Epithelial cell of esophagus (primary cell): ENCODE measurements at regions not wholly inside any gene's neighbourhood (a gene's known extent, or its start where the extent isn't known, plus 50 kb on each side); places are given as distances from the start of the nearest gene placed in this dataset.

Source experiments
- DNase-seq: peaks from one replicate; pipeline ENCODE4 v3.0.0; 2010; ENCODE audit warnings: low read depth
- H3K4me3 ChIP-seq: 2 replicates; pipeline ENCODE4 v1.5.1; 2011; ENCODE audit warnings: mild to moderate bottlenecking, low read length, control low read depth
- TF ChIP-seq, protein P1 (sequence below): IDR thresholded peaks from 2 replicates; pipeline ENCODE4 v1.5.1; 2011; ENCODE audit warnings: low read depth, mild to moderate bottlenecking, low read length, control low read depth, inconsistent platforms; ENCODE audit not compliant: insufficient read depth; ENCODE audit errors: missing control alignments

GRCh38 chr14:55965851-55966250, 152.4 kb upstream of the PELI2 start:
- TF ChIP-seq, protein P1, sequence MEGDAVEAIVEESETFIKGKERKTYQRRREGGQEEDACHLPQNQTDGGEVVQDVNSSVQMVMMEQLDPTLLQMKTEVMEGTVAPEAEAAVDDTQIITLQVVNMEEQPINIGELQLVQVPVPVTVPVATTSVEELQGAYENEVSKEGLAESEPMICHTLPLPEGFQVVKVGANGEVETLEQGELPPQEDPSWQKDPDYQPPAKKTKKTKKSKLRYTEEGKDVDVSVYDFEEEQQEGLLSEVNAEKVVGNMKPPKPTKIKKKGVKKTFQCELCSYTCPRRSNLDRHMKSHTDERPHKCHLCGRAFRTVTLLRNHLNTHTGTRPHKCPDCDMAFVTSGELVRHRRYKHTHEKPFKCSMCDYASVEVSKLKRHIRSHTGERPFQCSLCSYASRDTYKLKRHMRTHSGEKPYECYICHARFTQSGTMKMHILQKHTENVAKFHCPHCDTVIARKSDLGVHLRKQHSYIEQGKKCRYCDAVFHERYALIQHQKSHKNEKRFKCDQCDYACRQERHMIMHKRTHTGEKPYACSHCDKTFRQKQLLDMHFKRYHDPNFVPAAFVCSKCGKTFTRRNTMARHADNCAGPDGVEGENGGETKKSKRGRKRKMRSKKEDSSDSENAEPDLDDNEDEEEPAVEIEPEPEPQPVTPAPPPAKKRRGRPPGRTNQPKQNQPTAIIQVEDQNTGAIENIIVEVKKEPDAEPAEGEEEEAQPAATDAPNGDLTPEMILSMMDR, result no peak
- H3K4me3 ChIP-seq, result no peak overlapping the region
- DNase-seq, result no peak

- no peak overlapping the region for H3K4me3 ChIP-seq
- DNase-seq, result no peak
- TF ChIP-seq, protein P1, result no peak
Observed at GRCh38 chr14:55968741-55969140, 149.5 kb upstream of the PELI2 start.

DNA sequence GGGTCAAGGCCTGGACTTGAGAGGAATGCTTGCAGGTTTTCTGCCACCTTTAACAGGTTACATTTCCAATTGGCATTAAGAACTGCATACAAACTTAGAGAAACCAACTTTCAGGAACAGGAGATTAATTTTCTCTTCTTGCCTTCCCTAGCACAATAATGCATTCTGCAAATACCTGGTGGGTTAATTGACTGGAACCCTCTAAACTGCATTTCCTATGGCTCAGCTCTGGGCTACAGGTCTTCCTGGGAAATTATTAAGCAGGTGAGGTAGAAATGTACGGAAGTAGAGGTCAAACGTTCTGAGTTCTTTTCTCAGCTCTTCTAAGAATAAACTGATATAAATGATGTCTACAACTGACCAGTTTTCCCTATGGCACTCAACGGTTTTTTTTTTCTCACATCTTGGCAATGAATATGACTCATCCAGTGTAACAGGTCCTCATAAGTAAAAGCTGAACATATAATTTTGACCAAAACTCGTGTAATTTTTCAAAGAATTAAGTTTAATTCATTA, 144.9 kb upstream of the PELI2 start:
- DNase-seq, result no peak
- no peak overlapping the region for H3K4me3 ChIP-seq
- TF ChIP-seq, protein P1, result no peak

- no peak overlapping the region for H3K4me3 ChIP-seq
- TF ChIP-seq, protein P1, result no peak
- no peak for DNase-seq
Observed at GRCh38 chr14:55973911-55974630, 144.1 kb upstream of the PELI2 start.

DNA sequence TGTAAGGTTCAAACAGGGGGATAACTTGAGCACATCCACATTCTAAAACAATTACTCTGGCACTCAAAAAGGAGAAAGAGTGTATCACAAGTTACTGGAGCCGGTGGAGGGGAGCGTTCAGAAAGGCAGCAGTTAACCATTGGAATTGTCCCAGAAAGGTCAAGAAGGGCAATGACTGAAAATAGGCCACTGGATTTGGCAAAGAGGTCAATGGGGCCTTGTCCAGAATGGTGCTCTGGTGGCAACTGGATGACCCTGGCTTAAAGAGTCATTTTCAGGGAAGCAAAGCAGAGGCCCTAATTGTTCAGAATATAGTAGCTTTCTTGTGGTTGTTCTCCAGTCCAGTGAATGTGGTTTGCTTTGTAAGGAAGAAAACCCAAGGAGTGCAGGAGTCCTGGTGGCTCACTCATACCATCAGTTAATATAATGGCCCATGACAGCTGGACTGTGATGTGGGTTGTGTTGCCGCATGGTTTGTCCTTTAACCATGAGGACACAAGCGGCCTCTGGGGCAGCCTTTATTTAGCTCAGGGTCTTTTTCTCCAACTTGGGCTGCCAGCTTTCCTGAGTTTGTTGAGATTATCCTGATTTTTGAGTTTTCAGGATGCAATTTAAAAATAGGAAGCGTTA, 142.8 kb upstream of the PELI2 start:
- TF ChIP-seq, protein P1, result no peak
- DNase-seq, result no peak
- H3K4me3 ChIP-seq, result no peak overlapping the region

- no peak for DNase-seq
- TF ChIP-seq, protein P1, result no peak
- no peak overlapping the region for H3K4me3 ChIP-seq
Observed at GRCh38 chr14:55976219-55976618, 142.0 kb upstream of the PELI2 start.
